ENCODE measurements at regions not wholly inside any gene's neighbourhood (a gene's known extent, or its start where the extent isn't known, plus 50 kb on each side); places are given as distances from the start of the nearest gene placed in this dataset.

DNA sequence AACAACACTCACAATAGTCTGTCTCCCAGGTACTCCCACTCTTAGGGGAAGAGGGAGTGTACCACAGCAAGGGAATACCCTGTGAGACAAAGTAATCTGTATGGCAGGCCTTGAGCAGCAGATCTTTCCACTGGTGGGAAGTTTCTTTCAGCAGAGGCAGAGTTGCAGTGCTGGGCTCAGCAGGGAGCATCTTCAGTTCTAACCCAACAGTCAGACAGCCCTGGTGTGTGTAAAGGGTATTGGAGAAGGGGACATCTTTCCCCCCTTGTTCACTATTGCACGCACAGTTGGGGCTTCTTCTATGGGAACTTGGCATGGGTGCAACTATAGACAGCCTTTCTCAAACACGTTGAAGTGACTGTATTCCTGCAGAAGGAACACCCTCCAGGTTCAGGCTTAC, 159.4 kb upstream of the DPT start:
- intact Hi-C loops (cut with micrococcal nuclease; ENCODE audit: unreplicated experiment) = no loop called here
- Mint-ChIP-seq H3K4me1 (ENCODE audit: low read depth, unreplicated experiment) (peaks cover 9% of the 10 kb centered on the region), H3K27me3 (ENCODE audit: unreplicated experiment) (no peaks in the 10 kb centered on the region), H3K9me3 (ENCODE audit: low read depth, unreplicated experiment) (no peaks in the 10 kb centered on the region), H3K4me3 (ENCODE audit: low read depth, unreplicated experiment) (no peak overlapping the region), H3K27ac (ENCODE audit: unreplicated experiment) (no peak overlapping the region), H3K36me3 (ENCODE audit: insufficient read depth, unreplicated experiment) (no peaks in the 10 kb centered on the region)
- DNase-seq = no peak
- TF ChIP-seq, protein P1, sequence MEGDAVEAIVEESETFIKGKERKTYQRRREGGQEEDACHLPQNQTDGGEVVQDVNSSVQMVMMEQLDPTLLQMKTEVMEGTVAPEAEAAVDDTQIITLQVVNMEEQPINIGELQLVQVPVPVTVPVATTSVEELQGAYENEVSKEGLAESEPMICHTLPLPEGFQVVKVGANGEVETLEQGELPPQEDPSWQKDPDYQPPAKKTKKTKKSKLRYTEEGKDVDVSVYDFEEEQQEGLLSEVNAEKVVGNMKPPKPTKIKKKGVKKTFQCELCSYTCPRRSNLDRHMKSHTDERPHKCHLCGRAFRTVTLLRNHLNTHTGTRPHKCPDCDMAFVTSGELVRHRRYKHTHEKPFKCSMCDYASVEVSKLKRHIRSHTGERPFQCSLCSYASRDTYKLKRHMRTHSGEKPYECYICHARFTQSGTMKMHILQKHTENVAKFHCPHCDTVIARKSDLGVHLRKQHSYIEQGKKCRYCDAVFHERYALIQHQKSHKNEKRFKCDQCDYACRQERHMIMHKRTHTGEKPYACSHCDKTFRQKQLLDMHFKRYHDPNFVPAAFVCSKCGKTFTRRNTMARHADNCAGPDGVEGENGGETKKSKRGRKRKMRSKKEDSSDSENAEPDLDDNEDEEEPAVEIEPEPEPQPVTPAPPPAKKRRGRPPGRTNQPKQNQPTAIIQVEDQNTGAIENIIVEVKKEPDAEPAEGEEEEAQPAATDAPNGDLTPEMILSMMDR (IDR thresholded peaks at IDR 0.05; ENCODE audit: unreplicated experiment) = no peak
- BruUV-seq (replicated peaks) = no TSS peak
- CTCF ChIA-PET = interaction anchor here (0.6 kb wide), 1 partner anchor 30 kb away, joined by 3 read pairs; no protein-coding TSS in a partner anchor

DNA sequence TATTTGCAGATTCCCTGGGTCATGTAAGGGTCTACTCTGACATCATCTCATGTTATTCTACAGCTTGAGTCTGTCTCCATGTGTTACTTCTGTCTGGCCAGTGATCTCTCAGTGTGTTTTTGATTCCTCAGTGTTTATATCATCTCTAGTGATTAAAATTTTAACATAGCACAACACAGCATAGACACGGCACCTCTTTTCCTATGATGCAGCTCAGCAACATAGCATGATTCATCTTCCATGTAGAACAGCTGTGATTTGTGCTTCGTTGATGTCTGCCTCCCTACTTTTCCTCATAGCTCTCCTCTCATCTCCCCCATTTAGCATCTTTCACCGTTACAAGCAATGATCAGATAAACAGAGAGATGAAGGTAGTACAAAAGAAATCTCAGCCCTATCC, 163.9 kb upstream of the DPT start:
- intact Hi-C loops (cut with micrococcal nuclease; ENCODE audit: unreplicated experiment) = no loop called here
- no peaks in the 10 kb centered on the region for H3K36me3 Mint-ChIP-seq (ENCODE audit: insufficient read depth, unreplicated experiment)

DNA sequence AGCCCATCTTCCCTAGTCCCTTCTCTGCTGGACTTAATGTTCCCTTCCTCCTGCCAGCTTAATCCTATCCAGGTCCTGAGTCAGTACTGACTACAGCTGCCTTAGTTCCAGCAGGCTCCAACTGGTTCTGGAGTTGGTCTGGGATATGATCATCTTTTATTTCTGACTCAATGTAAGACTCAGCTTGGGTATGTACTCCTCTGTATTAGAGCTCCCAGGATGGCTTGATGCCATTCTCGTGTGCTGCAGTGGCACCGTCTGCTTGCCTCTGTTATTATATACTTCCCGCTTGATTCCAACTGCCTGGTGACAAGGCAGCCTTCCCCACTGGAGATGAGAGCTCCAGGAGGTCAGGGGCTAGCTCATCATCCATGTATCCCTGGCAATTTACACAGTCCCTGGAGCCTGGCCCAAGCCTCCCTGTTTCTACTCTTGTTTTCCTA, 164.4 kb upstream of the DPT start:
- no peaks in the 10 kb centered on the region for H3K36me3 Mint-ChIP-seq (ENCODE audit: insufficient read depth, unreplicated experiment)
- H3K27me3 Mint-ChIP-seq (ENCODE audit: unreplicated experiment) = no peaks in the 10 kb centered on the region
- DNase-seq = no peak
- H3K4me3 Mint-ChIP-seq (ENCODE audit: low read depth, unreplicated experiment) = no peak overlapping the region
- CTCF ChIA-PET = interaction anchor here (0.5 to 0.9 kb wide), 3 partner anchors 27 to 246 kb away, joined by 3 to 5 read pairs (median 3); no protein-coding TSS in a partner anchor
- H3K9me3 Mint-ChIP-seq (ENCODE audit: low read depth, unreplicated experiment) = no peaks in the 10 kb centered on the region
- intact Hi-C loops (cut with micrococcal nuclease; ENCODE audit: unreplicated experiment) = no loop called here
- peaks cover 15% of the 10 kb centered on the region for H3K4me1 Mint-ChIP-seq (ENCODE audit: low read depth, unreplicated experiment)
- BruUV-seq (replicated peaks) = no TSS peak
- no peak overlapping the region for H3K27ac Mint-ChIP-seq (ENCODE audit: unreplicated experiment)
- TF ChIP-seq, protein P1 (IDR thresholded peaks at IDR 0.05; ENCODE audit: unreplicated experiment) = no peak

More for the DNA sequence above, 163.9 kb upstream of the DPT start:
- H3K27ac Mint-ChIP-seq (ENCODE audit: unreplicated experiment) = no peak overlapping the region
- H3K4me1 Mint-ChIP-seq (ENCODE audit: low read depth, unreplicated experiment) = peaks cover 15% of the 10 kb centered on the region
- TF ChIP-seq, protein P1 (IDR thresholded peaks at IDR 0.05; ENCODE audit: unreplicated experiment) = no peak
- H3K27me3 Mint-ChIP-seq (ENCODE audit: unreplicated experiment) = no peaks in the 10 kb centered on the region
- no TSS peak for BruUV-seq (replicated peaks)
- DNase-seq = no peak
- no peak overlapping the region for H3K4me3 Mint-ChIP-seq (ENCODE audit: low read depth, unreplicated experiment)
- CTCF ChIA-PET = interaction anchor here (0.7 to 0.9 kb wide), 2 partner anchors 27 to 39 kb away, joined by 3 to 5 read pairs; no protein-coding TSS in a partner anchor
- H3K9me3 Mint-ChIP-seq (ENCODE audit: low read depth, unreplicated experiment) = no peaks in the 10 kb centered on the region

DNA sequence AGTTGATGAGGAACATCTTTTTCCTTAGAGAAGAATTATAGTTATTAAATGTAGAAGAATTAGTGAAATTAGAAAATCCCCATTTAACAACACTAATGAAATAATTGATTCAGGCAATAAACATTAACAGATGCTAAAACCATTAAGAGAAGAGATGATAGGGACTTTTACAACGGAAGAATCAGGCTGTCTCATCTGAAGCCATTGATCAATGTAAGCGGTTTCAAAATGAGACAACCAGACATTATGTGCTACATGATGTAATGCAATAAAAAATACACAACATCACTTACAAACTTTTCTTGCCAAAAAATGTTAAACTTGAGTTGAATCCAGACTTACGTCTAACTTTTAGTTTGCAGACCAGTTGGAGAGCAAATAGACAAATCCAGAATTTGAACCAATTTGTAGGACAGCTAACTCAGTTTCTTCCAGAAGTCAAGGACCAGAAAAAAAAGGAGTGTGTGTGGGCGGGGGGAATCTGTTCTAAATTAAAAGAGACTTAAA, 165.4 kb upstream of the DPT start:
- no TSS peak for BruUV-seq (replicated peaks)
- intact Hi-C loops (cut with micrococcal nuclease; ENCODE audit: unreplicated experiment) = no loop called here
- DNase-seq = no peak
- Mint-ChIP-seq H3K27ac (ENCODE audit: unreplicated experiment) (no peak overlapping the region), H3K4me1 (ENCODE audit: low read depth, unreplicated experiment) (peaks cover 12% of the 10 kb centered on the region), H3K27me3 (ENCODE audit: unreplicated experiment) (no peaks in the 10 kb centered on the region), H3K9me3 (ENCODE audit: low read depth, unreplicated experiment) (no peaks in the 10 kb centered on the region), H3K36me3 (ENCODE audit: insufficient read depth, unreplicated experiment) (no peaks in the 10 kb centered on the region), H3K4me3 (ENCODE audit: low read depth, unreplicated experiment) (no peak overlapping the region)
- CTCF ChIA-PET = no interaction called here
- TF ChIP-seq, protein P1 (IDR thresholded peaks at IDR 0.05; ENCODE audit: unreplicated experiment) = no peak

All from Calu3 (cell line).